GM11168 (cell line): ENCODE measurements at regions not wholly inside any gene's neighbourhood (a gene's known extent, or its start where the extent isn't known, plus 50 kb on each side); places are given as distances from the start of the nearest gene placed in this dataset.
"Not testable (repeated sequence)": the region's sequence is repeated elsewhere in the genome, so short reads cannot be mapped to it uniquely, and the experiment has no call there.

Experiments
- in situ Hi-C: fragments of 300-500 bp; cut with MboI; formaldehyde crosslinking; loops from one replicate; pipeline ENCODE4 v1.12.0; 2022; ENCODE audit warnings: low sequenced_read_pairs; ENCODE audit not compliant: unreplicated experiment

DNA sequence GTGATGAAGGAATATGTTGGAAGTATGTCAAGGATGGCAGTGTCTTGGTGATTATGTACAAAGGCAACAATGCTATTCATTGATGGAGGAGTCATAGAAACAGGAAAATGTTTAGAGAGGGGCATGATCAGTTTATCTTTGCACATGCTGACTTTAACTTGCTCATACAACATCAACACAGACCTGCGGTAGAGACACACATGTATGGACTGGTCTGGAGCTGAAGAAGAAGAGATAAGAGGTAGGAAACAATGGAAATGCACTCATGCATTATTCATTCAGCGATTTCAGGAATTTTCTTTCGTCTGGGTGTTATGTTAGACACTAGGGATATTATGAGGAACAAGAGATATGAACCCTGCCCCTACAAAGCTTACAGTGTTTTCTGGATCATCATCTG is 1252.3 kb upstream of the TENM3 start:
- in situ Hi-C loops, result no loop called here

DNA sequence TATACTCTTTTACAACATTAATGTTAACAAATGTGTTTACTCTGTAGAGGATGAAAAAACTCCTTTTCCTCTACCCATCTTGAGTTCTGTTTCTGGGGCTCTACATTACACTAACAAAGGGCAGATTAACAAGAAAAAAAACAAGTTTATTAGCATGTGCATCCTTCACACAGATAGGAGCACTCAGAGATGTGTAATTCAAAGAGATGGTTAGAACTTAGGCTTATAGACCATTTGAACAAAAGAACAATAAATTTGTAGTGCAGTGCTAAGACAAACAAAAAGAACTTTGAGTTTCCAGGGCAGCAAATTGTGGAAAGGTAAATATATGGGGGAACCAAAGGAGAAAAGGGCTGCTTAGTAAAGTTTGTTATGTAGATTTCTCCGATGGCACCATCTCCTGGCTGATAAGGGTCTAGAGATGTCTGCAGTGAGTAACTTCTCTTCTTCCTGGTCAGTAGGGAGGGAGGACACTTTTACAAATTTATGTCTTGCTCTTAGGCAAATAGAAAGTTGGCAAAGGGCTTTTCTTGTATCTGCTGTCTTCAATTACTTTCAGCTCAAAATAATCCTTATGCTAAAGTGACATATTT is 1249.9 kb upstream of the TENM3 start:
- in situ Hi-C loops, result no loop called here

DNA sequence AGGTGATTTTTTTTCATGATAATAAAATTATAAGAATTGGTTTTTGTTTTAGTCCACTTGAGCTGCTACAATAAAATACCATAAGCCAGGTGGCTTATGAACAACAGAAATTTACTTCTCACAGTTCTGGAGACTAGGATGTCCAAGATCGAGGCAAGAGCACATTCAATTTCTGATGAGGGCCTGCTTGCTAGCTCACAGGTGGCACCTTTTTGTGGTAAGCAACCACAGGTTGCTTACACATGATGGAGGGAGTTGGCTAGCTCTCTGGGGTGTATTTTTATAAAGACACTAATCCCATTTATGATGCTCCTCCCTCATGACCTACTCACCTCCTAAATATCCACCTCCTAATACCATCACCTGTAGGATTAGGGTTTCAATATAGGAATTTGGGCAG is 1248.5 kb upstream of the TENM3 start:
- in situ Hi-C loops, result no loop called here

DNA sequence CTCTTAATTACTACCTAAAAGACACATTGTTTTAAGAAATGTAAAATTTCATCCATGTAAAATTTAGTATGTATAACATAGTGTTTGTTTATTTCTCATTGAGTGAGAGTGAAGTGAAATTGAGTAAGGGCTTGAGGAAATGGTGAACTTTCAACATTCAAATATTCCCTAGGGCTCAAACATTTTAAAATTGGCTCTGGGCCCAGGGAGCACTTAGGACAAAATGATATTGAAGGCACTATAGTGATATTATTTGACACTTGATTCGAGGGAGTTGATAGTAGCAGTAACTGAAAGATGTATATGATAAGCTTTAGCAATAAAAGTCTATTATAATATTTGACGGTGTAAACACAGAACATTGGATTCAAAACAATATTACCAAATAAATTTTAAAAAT is 1244.0 kb upstream of the TENM3 start:
- in situ Hi-C loops, result no loop called here

DNA sequence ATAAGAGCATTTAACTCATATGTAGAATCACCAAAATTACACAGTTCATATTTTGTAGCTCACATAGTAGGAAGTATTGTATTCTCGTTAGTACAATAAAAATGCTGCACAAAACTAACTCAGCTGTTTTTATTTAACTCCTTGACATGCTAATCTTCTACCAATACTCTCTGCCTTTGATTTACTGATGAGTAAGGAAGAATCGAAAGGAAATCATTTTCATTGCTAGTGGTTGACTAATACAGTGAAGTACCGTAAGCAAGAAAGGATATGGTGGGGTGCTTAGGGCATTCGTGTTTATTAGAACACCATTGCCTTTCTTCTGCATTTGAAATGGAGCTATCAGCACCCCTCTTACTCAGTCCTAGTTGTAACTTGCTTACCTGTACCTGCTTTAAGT is 1239.1 kb upstream of the TENM3 start:
- in situ Hi-C loops, result no loop called here

DNA sequence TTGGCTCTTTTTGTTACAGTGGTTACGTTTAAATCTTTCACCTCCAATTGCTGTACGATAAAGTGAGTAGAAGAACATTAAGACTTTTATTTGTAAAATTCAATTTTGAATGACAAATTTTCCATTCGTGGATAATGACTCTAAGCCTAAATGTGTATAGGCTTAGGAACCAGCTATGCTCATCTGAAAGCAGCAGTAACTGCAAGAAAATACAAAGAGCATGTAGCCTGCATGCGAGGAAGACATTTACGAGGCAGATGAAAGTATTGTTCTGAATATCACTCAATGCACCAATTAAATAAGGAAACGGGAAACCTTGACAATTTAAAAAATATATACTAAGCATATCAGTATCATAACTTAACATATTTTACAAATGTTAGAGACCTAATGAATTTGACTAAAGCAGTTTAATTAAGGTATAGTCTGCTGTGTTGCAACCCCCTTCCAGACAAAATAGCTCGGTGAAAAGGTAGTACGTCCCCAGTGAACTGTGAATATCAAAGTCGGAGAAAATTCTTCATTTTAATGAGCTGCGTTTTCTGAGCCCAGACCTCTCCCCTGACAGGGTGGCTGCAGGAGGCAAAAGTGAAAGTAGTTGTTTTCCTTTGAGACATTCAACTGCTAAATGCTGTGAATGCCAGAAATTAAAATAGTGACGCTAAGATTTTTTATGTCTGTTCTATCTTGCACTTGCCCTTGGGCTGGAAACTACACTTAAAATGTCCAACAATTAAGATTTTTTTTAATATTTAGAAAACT is 1236.5 kb upstream of the TENM3 start:
- in situ Hi-C loops, result no loop called here

DNA sequence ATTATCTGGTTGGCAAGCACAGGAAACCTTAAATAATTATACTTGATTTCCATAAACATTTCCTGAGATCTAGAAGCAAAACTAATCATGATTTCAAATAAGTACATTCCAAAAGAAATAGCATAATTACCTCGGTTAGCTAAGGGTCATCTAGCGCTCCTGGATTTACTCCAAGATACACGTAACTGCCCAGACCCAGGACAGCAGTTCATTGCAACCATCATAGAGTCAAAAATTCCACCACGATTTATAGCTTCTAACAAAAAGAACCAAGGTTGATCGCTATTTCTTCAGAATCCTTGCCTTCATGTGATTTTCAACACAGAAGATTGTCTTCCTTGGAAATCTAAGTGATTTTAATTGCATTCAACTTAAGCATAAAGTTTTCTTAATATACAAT is 1235.5 kb upstream of the TENM3 start:
- in situ Hi-C loops, result no loop called here

DNA sequence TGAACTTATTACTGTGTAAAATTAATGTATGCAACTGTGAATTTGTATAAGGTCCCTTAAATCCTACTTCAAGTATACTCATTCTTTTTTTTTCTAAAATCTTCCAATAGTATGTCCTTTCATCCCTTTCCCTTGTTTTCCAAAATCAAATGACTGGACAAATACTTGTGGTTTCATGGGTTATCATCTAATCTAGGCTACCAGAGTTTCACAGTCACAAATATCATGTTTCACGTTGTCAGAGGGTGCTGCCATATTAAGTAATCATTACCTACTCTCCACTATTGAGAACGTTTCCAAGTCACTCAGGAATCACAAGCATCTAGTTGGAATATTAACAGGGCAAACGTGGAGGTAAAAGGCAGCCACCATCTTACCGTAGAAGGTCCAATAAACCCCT is 1235.0 kb upstream of the TENM3 start:
- in situ Hi-C loops, result no loop called here

DNA sequence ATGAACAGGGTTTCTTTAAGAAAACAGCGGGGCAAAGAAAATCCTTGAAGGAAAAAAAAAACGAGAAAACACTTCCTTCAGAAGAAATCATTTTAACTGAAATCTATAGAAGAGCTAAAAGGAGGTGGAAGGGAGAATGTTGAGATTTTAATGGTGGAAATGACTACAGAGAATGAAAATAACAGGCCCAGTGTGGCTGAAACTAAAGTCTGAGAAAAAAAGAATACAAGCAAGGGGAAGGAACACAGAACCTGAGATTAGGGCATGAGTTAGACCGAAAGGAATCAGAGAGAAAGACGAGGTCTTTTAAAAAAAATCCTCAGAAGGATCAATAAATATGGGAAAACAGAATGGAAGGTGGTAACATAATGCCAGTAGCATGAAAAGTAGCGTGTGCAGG is 1230.0 kb upstream of the TENM3 start:
- in situ Hi-C loops, result no loop called here

DNA sequence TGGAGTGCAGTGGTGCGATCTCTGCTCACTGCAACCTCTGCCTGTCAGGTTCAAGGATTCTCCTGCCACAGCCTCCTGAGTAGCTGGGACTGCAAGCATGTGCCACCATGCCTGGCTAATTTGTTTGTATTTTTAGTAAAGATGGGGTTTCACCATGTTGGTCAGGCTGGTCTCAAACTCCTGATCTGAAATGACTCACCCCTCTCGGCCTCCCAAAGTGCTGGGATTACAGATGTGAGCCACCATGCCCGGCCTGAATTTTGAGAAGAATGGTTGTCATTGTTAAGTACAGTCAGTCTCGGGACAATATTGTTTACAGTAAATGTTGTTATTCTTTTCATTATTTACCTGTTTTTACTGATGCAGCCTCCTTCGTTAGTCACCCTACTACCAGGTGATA is 1226.2 kb upstream of the TENM3 start:
- in situ Hi-C loops, result no loop called here

DNA sequence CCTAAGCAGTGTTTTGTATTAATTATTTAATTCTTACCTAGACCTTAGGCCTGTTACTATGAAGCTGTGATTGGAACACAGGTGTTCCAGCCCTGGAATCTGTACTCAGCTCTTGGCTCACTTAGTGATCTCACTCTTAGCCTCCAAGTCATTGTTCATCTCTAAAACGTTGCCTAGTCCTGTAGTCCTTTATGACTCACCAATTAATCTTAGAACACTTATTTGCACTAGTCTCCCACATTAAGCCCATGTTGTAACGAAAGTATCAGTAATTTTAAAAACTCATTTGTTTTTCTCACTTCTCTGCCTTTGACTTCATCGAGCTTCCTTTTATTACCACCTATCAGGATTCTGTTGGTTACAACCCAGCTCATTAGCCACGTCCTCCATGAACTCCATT is 1224.7 kb upstream of the TENM3 start:
- in situ Hi-C loops, result no loop called here

DNA sequence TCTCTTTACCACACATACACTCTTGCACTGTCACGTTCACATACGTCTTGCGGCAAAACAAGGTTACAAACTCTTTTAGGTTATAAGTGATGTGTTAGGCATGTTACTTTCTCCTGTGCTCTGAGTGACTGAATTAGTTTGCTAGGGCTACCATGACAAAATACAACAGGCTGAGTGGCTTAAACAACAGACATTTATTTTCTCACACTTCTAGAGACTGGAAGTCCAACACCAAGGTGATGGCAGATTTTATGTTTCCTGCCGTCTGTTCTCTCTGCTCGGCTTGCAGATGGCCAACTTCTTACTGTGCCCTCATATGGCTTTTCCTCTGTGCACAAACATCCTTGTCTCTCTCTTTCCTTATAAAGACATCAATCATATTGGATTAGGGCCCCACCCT is 1224.3 kb upstream of the TENM3 start:
- in situ Hi-C loops, result no loop called here

DNA sequence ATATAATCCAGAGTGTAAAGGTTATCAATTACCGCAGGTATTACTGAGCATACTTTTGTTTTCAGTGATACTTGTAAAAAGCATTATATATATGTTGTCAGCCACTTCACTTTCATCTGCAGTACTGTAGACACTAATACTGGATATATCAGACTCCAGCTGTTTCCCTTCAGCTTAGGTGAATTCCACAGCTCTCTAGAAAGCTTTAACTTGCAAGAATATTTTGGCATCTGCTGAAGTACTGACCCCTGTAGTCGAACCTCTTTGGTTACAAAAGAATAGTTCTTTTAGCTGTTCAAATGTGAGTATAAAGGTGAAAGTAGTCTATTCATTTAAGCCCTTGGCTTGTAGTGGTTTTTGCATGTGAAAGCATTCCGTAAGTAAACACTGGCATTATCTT is 1222.7 kb upstream of the TENM3 start:
- in situ Hi-C loops, result no loop called here

DNA sequence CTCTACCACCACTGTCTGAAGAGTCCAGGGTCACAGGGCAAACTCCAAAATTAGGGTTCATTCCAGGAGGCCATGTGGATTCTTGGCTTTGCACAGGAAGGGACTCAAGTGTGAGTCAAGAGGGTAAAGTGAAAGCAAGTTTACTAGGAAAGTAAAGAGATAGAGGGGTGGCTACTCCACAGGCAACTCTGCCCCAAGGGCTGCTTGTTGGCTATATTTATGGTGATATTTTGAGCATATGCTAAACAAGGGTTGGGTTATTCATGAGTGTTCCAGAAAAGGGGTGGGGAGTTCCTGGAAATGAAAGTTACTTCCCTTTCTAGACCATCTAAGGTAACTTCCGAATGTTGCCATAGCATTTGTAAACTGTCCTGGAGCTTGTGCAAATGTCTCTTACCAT is 1222.0 kb upstream of the TENM3 start:
- in situ Hi-C loops, result no loop called here

DNA sequence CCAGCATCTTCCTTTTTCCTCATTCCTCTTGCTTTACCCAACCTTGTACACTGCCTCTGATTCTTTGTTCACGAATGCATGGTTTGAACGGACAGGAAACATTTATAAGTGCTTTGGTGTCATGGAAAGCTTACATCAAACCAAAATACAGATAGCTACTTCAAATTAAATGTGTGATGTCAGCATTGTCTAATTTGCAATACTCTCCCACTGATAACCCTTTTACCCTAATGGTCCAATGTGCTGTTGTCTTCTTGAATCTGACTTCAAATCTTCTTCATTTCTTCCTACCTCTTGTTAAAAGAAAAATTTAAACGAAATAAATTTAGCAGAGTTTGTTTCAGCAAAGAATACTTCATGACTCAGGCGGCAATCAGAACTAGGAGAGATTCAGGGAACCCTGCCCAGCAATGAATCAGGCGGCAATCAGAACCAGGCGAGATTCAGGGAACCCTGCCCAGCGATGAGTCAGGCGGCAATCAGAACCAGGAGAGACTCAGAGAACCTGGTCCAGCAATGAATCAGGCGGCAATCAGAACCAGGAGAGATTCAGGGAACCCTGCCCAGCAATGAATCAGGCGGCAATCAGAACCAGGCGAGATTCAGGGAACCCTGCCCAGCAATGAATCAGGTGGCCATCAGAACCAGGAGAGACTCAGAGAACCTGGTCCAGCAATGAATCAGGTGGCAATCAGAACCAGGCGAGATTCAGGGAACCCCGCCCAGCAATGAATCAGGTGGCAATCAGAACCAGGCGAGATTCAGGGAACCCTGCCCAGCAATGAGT is 1212.9 kb upstream of the TENM3 start:
- in situ Hi-C loops, result not testable (repeated sequence)

DNA sequence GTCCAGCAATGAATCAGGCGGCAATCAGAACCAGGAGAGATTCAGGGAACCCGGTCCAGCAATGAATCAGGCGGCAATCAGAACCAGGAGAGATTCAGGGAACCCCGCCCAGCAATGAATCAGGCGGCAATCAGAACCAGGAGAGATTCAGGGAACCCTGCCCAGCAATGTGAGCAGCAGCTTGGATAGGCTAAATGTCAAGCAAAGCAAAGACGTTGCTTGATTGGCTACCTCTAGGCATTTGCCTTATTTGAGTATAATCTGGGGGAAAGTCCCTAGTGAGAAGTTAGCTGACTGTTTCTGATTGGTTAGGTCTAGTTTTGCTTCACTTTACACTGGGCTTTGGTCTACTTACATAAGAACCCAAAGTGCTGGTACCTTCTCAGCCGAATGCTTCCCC is 1212.2 kb upstream of the TENM3 start:
- in situ Hi-C loops, result no loop called here

DNA sequence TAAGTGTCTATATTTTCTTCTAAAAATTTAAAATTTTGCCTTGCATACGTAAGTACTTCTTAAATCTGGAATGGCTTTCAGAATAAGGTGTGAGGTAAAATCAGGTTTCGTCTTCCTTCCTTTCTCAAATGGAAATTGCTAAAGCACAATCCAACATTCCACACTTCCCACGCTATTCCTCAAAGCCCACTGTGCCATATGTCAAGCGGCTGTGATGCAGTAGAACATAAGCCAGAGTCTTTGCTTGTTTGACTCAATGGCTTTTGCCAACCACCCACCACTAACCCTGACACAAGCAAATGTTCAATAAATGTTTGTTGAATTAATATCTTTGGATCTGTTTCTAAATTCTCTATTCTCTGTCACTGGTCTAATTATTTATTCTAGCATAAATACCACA is 1199.7 kb upstream of the TENM3 start:
- in situ Hi-C loops, result no loop called here

DNA sequence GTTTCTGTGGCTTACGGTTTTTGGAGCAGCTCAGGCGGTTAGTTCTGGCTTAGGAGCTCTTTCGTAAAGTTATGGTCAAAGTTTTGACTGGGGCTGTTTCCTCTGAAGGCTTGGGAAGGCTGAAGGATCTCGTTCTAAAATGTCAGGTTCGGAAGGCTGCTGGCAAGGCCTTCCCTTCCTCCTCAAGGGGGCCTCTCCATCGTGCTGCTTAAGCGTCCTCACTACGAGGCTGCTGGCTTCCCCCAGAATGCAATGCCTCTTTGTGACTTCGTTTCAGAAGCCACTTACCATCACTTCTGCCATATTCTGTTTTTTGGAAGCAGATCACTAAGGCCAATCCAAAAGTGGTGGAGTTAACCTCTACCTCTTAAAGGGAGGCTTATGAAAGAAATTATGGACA is 1196.4 kb upstream of the TENM3 start:
- in situ Hi-C loops, result no loop called here

DNA sequence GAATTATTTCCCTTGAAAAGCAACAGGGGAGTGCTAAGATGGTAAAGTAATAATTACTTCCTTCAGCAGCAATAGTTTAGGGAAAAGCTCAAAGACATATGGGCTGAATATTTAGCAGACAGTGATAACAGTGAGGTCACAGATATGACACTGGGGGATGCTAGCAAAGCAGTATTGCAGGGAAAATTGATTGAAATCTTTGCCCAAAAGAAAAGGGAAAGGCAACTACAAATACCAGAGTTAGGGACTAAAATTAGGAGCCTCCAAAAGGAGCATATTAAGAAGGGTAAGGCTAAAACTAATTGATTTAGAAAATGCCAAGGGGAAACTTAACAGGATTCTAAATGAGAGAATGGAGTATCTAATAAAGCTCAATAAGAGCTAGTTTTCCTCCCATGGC is 1191.3 kb upstream of the TENM3 start:
- in situ Hi-C loops, result no loop called here

DNA sequence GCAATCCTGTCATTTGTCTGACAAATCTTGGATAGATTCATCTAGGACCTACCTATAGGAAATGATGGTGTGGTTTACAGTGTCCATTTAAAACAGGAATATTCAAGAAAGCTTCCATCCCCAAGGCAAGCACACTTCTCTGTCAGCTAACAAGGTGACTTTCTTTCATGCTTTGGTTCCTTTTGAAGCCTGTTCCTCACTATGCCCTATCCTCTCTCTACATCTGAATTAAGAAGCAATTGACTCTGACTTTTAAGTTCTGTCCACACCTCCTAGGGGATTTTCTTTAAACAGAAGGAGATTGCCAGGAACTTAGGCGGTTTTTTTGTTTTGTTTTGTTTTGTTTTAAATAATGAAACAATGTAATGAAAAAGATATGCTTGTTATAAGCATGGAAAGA is 1181.4 kb upstream of the TENM3 start:
- in situ Hi-C loops, result no loop called here

DNA sequence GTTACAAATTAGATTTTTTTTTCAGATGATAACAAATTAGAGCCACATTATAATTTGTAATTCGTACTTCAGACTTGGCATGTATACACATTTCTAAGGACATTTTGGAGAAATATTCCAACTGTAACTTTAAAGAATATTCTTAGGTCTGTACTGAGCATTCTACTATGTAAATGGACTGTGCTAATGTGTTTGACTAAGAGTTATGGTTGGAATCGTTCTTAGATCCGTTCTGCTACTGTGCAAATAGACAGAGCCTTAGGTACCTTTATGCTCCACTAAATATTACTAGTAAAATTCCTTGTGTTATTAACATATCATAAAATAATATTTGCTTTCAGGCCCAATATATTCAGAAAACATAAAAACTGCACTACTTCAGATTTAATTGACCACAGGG is 1180.0 kb upstream of the TENM3 start:
- in situ Hi-C loops, result no loop called here

DNA sequence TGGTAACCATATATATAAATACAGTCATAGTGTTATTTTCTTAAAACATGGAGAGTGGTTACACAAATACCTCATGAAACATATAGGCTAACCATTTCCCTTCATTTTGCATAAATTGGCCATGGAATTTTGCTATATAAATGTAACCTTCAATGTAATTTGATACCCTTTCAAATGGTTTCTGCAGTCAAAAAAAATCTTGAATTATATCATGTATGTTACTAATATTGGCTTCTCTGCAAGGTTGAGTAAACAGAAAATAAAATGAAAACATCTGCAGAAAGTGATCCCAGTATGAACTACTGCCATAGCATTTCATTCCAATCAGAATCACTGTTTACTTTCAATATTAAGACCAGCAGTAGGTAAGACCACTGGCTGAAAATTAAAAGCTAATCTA is 1165.9 kb upstream of the TENM3 start:
- in situ Hi-C loops, result no loop called here
